NT2/D1 (cell line): ENCODE measurements at regions not wholly inside any gene's neighbourhood (a gene's known extent, or its start where the extent isn't known, plus 50 kb on each side); places are given as distances from the start of the nearest gene placed in this dataset.
A peak's percentile ranks its signal among the peaks of the same experiment; 100 is the strongest.
"Not testable (repeated sequence)": the region's sequence is repeated elsewhere in the genome, so short reads cannot be mapped to it uniquely, and the experiment has no call there.

Experiments used
- DNase-seq: peaks from one replicate; pipeline ENCODE4 v3.0.0-alpha.2; 2011; ENCODE audit warnings: low read depth, low spot score
- H3K27me3 ChIP-seq: 2 replicates; pipeline ENCODE4 v1.6.0; 2011; ENCODE audit warnings: mild to moderate bottlenecking; ENCODE audit not compliant: insufficient read length, insufficient read depth
- H3K36me3 ChIP-seq: 2 replicates; pipeline ENCODE4 v1.6.1; 2011; ENCODE audit warnings: mild to moderate bottlenecking, low read length, mixed read lengths; ENCODE audit not compliant: insufficient read depth, insufficient read length
- H3K4me1 ChIP-seq: 2 replicates; pipeline ENCODE4 v1.5.1; 2011; ENCODE audit not compliant: insufficient read depth, insufficient read length
- H3K4me3 ChIP-seq: 2 replicates; pipeline ENCODE4 v1.5.1; 2011; ENCODE audit warnings: low read depth; ENCODE audit not compliant: insufficient read length
- H3K9ac ChIP-seq: 2 replicates; pipeline ENCODE4 v1.6.0; 2011; ENCODE audit warnings: low read depth; ENCODE audit not compliant: insufficient read length
- H3K9me3 ChIP-seq: 2 replicates; pipeline ENCODE4 v1.5.1; 2011; ENCODE audit warnings: mild to moderate bottlenecking, low read length; ENCODE audit not compliant: insufficient read depth
- SUZ12 ChIP-seq: IDR thresholded peaks from 2 replicates; pipeline ENCODE4 v1.6.1; 2011; ENCODE audit not compliant: insufficient read length, insufficient read depth; ENCODE audit errors: extremely low read depth
- YY1 ChIP-seq: IDR thresholded peaks from 2 replicates; pipeline ENCODE4 v1.6.1; 2011; ENCODE audit not compliant: insufficient read length, insufficient read depth
- ZNF274 ChIP-seq: IDR thresholded peaks from 2 replicates; pipeline ENCODE4 v1.6.1; 2011; ENCODE audit warnings: mild to moderate bottlenecking, low read depth, low read length

GRCh38 chr3:21216598-21216997 is 534.4 kb downstream of the ZNF385D start:
- no peak for DNase-seq
- peaks cover 4% of the 10 kb centered on the region for H3K9me3 ChIP-seq
- H3K9ac ChIP-seq: no peak overlapping the region
- no peak for TF ChIP-seq SUZ12
- no peak for TF ChIP-seq YY1
- no peak for TF ChIP-seq ZNF274
- no peaks in the 10 kb centered on the region for H3K36me3 ChIP-seq
- H3K27me3 ChIP-seq: no peaks in the 10 kb centered on the region
- no peaks in the 10 kb centered on the region for H3K4me1 ChIP-seq
- H3K4me3 ChIP-seq: no peak overlapping the region

- not testable (repeated sequence) for H3K4me1 ChIP-seq, H3K27me3 ChIP-seq, H3K36me3 ChIP-seq, H3K9ac ChIP-seq, DNase-seq, H3K4me3 ChIP-seq
- H3K9me3 ChIP-seq: peaks cover 36% of the 10 kb centered on the region
Measured at GRCh38 chr3:21204122-21204521, 546.9 kb downstream of the ZNF385D start.

- DNase-seq: no peak
- TF ChIP-seq YY1 (no peak), SUZ12 (no peak), ZNF274 (no peak)
- Histone ChIP-seq H3K9ac (no peak overlapping the region), H3K4me1 (no peaks in the 10 kb centered on the region), H3K9me3 (no peaks in the 10 kb centered on the region), H3K4me3 (no peak overlapping the region), H3K36me3 (no peaks in the 10 kb centered on the region), H3K27me3 (no peaks in the 10 kb centered on the region)
Measured at GRCh38 chr3:21195203-21195602, 555.8 kb downstream of the ZNF385D start.

DNA sequence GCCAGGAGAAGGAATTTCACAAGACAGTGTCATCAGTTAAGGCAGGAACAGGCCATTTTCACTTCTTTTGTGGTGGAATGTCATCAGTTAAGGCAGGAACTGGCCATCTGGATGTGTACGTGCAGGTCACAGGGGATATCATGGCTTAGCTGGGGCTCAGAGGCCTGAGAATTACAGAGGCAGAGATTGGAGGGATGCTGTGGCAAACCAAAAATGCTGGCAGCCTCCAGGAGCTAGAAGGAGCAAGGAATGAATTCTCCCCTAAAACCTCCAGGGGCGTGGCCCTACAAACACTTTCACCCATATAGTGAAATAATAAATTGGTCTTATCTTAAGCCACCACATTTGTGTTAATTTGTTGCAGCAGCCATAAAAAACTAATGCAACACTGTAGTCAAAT is 557.0 kb downstream of the ZNF385D start:
- not testable (repeated sequence) for H3K4me3 ChIP-seq, H3K9me3 ChIP-seq, DNase-seq

GRCh38 chr3:21188459-21188858 is 562.6 kb downstream of the ZNF385D start:
- no peaks in the 10 kb centered on the region for H3K9me3 ChIP-seq
- DNase-seq: no peak
- no peak overlapping the region for H3K9ac ChIP-seq
- no peaks in the 10 kb centered on the region for H3K36me3 ChIP-seq
- no peak overlapping the region for H3K4me3 ChIP-seq
- no peak for TF ChIP-seq SUZ12
- TF ChIP-seq YY1: no peak
- TF ChIP-seq ZNF274: no peak
- H3K4me1 ChIP-seq: no peaks in the 10 kb centered on the region
- H3K27me3 ChIP-seq: no peaks in the 10 kb centered on the region

More for the DNA sequence above, 557.0 kb downstream of the ZNF385D start:
- H3K27me3 ChIP-seq, H3K36me3 ChIP-seq, H3K4me1 ChIP-seq, H3K9ac ChIP-seq: not testable (repeated sequence)

GRCh38 chr3:21185816-21186314 is 565.1 kb downstream of the ZNF385D start:
- TF ChIP-seq SUZ12 (no peak), ZNF274 (no peak), YY1 (no peak)
- no peaks in the 10 kb centered on the region for H3K4me1 ChIP-seq
- no peaks in the 10 kb centered on the region for H3K36me3 ChIP-seq
- H3K27me3 ChIP-seq: no peaks in the 10 kb centered on the region
- no peak for DNase-seq
- H3K9me3 ChIP-seq: no peaks in the 10 kb centered on the region
- no peak overlapping the region for H3K9ac ChIP-seq
- no peak overlapping the region for H3K4me3 ChIP-seq

GRCh38 chr3:21174461-21174860 is 576.5 kb downstream of the ZNF385D start:
- Histone ChIP-seq H3K4me1 (no peaks in the 10 kb centered on the region), H3K4me3 (no peak overlapping the region), H3K9ac (no peak overlapping the region), H3K9me3 (peaks cover 21% of the 10 kb centered on the region), H3K27me3 (peaks cover 3% of the 10 kb centered on the region), H3K36me3 (no peaks in the 10 kb centered on the region)
- TF ChIP-seq ZNF274 (no peak), SUZ12 (no peak)
- no peak for DNase-seq

DNA sequence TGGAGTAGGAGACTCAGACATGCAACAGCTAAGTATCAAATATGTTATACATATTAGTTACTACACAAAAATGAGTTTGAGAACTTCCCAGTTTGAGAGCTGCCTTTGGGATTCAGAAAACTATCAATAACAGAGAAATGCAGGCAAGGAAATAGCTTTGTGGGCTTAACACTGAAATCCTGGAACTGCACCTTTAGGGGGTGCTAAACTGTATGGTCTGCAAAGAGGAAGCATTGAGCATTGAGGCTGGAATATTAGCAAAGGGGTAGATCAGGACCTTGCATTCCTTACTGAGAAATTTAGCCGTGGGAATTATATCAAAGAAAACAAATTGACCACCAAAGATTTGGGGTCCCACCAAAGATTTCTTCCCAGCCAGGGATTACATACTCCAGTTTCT is 580.0 kb downstream of the ZNF385D start:
- H3K4me1 ChIP-seq: no peaks in the 10 kb centered on the region

More for the DNA sequence above, 580.0 kb downstream of the ZNF385D start:
- H3K9ac ChIP-seq: no peak overlapping the region
- H3K36me3 ChIP-seq: no peaks in the 10 kb centered on the region
- TF ChIP-seq SUZ12 (no peak), YY1 (no peak), ZNF274 (no peak)
- peaks cover 6% of the 10 kb centered on the region; the same call in 1 of the 2 replicates for H3K9me3 ChIP-seq
- DNase-seq: peak; percentile 36
- H3K27me3 ChIP-seq: peaks cover 3% of the 10 kb centered on the region
- H3K4me3 ChIP-seq: no peak overlapping the region
